Activated CD4-positive, alpha-beta T cell treated with anti-CD3 and anti-CD28 coated beads, Interleukin-2, amount 10 ng/mL, durations not matched to agents 7 days and 5 days (primary cell): ENCODE measurements at regions not wholly inside any gene's neighbourhood (a gene's known extent, or its start where the extent isn't known, plus 50 kb on each side); places are given as distances from the start of the nearest gene placed in this dataset.

ENCODE experiments used
- CTCF ChIA-PET: fragments of 350-600 bp; sonication (Branson Sonifier 250); formaldehyde crosslinking; loops from one replicate; lab custom pipeline; 2021; ENCODE audit warnings: antibody characterized with exemption; lab: Charles Lee
- POLR2A ChIA-PET: fragments of 350-600 bp; sonication (Branson Sonifier 250); formaldehyde crosslinking; loops from one replicate; lab custom pipeline; 2021; ENCODE audit warnings: antibody characterized with exemption; lab: Charles Lee
- DNase-seq: peaks from one replicate; pipeline ENCODE4 v3.0.0-alpha.2; 2020
- H3K27ac Mint-ChIP-seq: one replicate; pipeline ENCODE4 v1.8.0; 2021; ENCODE audit warnings: mild to moderate bottlenecking, moderate library complexity, mixed read lengths
- H3K27me3 Mint-ChIP-seq: one replicate; pipeline ENCODE4 v1.8.0; 2021; ENCODE audit warnings: mixed read lengths
- H3K36me3 Mint-ChIP-seq: one replicate; pipeline ENCODE4 v1.8.0; 2021; ENCODE audit warnings: low read depth, mixed read lengths
- H3K4me1 Mint-ChIP-seq: one replicate; pipeline ENCODE4 v1.8.0; 2021; ENCODE audit warnings: mixed read lengths
- H3K4me3 Mint-ChIP-seq: one replicate; pipeline ENCODE4 v1.8.0; 2021; ENCODE audit warnings: mild to moderate bottlenecking, moderate library complexity, mixed read lengths
- H3K9me3 Mint-ChIP-seq: one replicate; pipeline ENCODE4 v1.8.0; 2021; ENCODE audit warnings: mixed read lengths

GRCh38 chr18:68564351-68564750 lies 150.6 kb downstream of the TMX3 start:
- no peaks in the 10 kb centered on the region for H3K36me3 Mint-ChIP-seq

DNA sequence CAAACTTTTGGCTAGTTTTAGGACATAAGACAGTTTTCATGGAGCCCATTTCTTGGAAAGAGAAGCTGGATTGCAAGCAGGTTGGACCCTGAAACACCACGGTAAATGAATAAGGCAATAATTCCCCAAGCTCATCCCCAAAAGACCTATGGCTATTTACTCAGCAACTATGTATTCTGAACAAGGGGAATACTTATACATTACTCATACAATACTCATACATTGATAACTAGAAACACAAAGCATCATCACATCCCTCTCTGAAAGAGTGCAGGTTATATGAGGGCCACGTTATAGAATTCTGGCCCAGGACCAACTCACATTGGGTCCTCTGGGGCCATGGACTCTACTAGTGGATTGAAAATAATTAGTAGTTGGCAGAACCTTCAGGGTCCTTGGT lies 154.8 kb downstream of the TMX3 start:
- Mint-ChIP-seq H3K9me3 (no peaks in the 10 kb centered on the region), H3K27me3 (no peaks in the 10 kb centered on the region), H3K4me3 (no peak overlapping the region), H3K27ac (no peak overlapping the region), H3K4me1 (no peaks in the 10 kb centered on the region), H3K36me3 (no peaks in the 10 kb centered on the region)
- ChIA-PET POLR2A (no interaction called here), CTCF (no interaction called here)
- DNase-seq = no peak

More at GRCh38 chr18:68564351-68564750, 150.6 kb downstream of the TMX3 start:
- CTCF ChIA-PET = no interaction called here
- no peaks in the 10 kb centered on the region for H3K27me3 Mint-ChIP-seq
- no peaks in the 10 kb centered on the region for H3K4me1 Mint-ChIP-seq
- no peaks in the 10 kb centered on the region for H3K9me3 Mint-ChIP-seq
- no peak overlapping the region for H3K4me3 Mint-ChIP-seq
- POLR2A ChIA-PET = no interaction called here
- H3K27ac Mint-ChIP-seq = no peak overlapping the region
- DNase-seq = no peak

DNA sequence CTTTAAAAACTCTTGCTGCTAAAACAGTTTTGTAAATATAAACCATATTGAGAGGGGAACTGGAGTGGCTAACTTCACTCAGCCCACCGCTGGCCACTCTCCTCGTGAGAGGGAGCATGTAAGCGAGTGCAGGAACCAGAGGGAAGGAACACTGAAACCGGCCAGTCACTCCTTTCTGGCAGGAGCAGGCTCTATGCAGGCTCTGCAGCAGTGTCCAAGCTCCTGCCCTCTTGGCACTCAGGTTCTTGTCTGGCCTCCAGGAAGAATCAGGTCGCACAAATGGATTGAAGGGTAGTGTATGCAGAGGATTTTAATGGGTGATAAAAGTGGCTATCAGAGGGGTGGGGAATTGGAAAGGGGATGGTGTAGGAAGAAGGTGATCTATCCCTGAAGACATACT lies 157.7 kb downstream of the TMX3 start:
- ChIA-PET POLR2A (no interaction called here), CTCF (no interaction called here)
- H3K4me1 Mint-ChIP-seq = no peaks in the 10 kb centered on the region
- no peaks in the 10 kb centered on the region for H3K27me3 Mint-ChIP-seq
- no peaks in the 10 kb centered on the region for H3K9me3 Mint-ChIP-seq
- no peak overlapping the region for H3K27ac Mint-ChIP-seq
- no peak overlapping the region for H3K4me3 Mint-ChIP-seq
- H3K36me3 Mint-ChIP-seq = no peaks in the 10 kb centered on the region
- no peak for DNase-seq

- H3K36me3 Mint-ChIP-seq = no peaks in the 10 kb centered on the region
- no peaks in the 10 kb centered on the region for H3K9me3 Mint-ChIP-seq
- POLR2A ChIA-PET = no interaction called here
- CTCF ChIA-PET = no interaction called here
- H3K27me3 Mint-ChIP-seq = no peaks in the 10 kb centered on the region
- no peaks in the 10 kb centered on the region for H3K4me1 Mint-ChIP-seq
- H3K27ac Mint-ChIP-seq = no peak overlapping the region
- no peak for DNase-seq
- no peak overlapping the region for H3K4me3 Mint-ChIP-seq
Observed at GRCh38 chr18:68555879-68556301, 159.0 kb downstream of the TMX3 start.

GRCh38 chr18:68548904-68549870 lies 165.7 kb downstream of the TMX3 start:
- CTCF ChIA-PET = no interaction called here
- POLR2A ChIA-PET = no interaction called here
- no peak overlapping the region for H3K27ac Mint-ChIP-seq
- no peak overlapping the region for H3K4me3 Mint-ChIP-seq
- H3K9me3 Mint-ChIP-seq = no peaks in the 10 kb centered on the region
- no peaks in the 10 kb centered on the region for H3K27me3 Mint-ChIP-seq
- no peak for DNase-seq
- H3K36me3 Mint-ChIP-seq = no peaks in the 10 kb centered on the region
- H3K4me1 Mint-ChIP-seq = no peaks in the 10 kb centered on the region

- Mint-ChIP-seq H3K4me1 (no peaks in the 10 kb centered on the region), H3K9me3 (no peaks in the 10 kb centered on the region), H3K4me3 (no peak overlapping the region), H3K27me3 (no peaks in the 10 kb centered on the region), H3K27ac (no peak overlapping the region), H3K36me3 (no peaks in the 10 kb centered on the region)
- POLR2A ChIA-PET = no interaction called here
- CTCF ChIA-PET = no interaction called here
- no peak for DNase-seq
Observed at GRCh38 chr18:68543344-68543743, 171.6 kb downstream of the TMX3 start.

GRCh38 chr18:68542846-68543245 lies 172.1 kb downstream of the TMX3 start:
- DNase-seq = no peak
- H3K27me3 Mint-ChIP-seq = no peaks in the 10 kb centered on the region
- H3K9me3 Mint-ChIP-seq = no peaks in the 10 kb centered on the region
- no peaks in the 10 kb centered on the region for H3K36me3 Mint-ChIP-seq
- no peak overlapping the region for H3K27ac Mint-ChIP-seq
- no peaks in the 10 kb centered on the region for H3K4me1 Mint-ChIP-seq
- no peak overlapping the region for H3K4me3 Mint-ChIP-seq
- ChIA-PET CTCF (no interaction called here), POLR2A (no interaction called here)

- H3K36me3 Mint-ChIP-seq = no peaks in the 10 kb centered on the region
- H3K4me3 Mint-ChIP-seq = no peak overlapping the region
- H3K27ac Mint-ChIP-seq = no peak overlapping the region
- no peaks in the 10 kb centered on the region for H3K4me1 Mint-ChIP-seq
- H3K9me3 Mint-ChIP-seq = no peaks in the 10 kb centered on the region
- DNase-seq = no peak
- POLR2A ChIA-PET = no interaction called here
- CTCF ChIA-PET = no interaction called here
- H3K27me3 Mint-ChIP-seq = no peaks in the 10 kb centered on the region
Observed at GRCh38 chr18:68533641-68534040, 181.3 kb downstream of the TMX3 start.

GRCh38 chr18:68532328-68532885 lies 182.5 kb downstream of the TMX3 start:
- no peak overlapping the region for H3K4me3 Mint-ChIP-seq
- H3K27me3 Mint-ChIP-seq = no peaks in the 10 kb centered on the region
- ChIA-PET POLR2A (no interaction called here), CTCF (no interaction called here)
- no peaks in the 10 kb centered on the region for H3K36me3 Mint-ChIP-seq
- no peak overlapping the region for H3K27ac Mint-ChIP-seq
- no peaks in the 10 kb centered on the region for H3K9me3 Mint-ChIP-seq
- no peak for DNase-seq
- H3K4me1 Mint-ChIP-seq = no peaks in the 10 kb centered on the region

DNA sequence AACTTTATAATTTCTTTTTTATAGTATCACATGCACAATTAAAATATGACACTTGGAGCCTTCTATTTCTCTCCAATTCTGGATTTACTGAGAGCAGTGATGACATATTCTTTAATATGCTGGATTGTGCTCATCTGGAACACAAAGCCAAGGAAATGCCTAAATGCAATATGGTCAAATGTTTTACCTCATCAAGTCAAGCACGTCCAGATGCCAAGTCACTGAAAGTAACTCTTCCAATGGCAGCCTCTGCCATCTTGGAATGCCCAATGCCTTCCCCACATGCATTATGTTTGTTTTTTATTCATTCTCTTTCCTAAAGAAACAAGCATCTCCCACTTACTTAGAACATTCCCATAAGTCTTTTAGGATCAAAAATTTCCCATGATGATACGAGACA lies 189.8 kb downstream of the TMX3 start:
- H3K36me3 Mint-ChIP-seq = no peaks in the 10 kb centered on the region
- no peaks in the 10 kb centered on the region for H3K9me3 Mint-ChIP-seq
- no peaks in the 10 kb centered on the region for H3K27me3 Mint-ChIP-seq
- POLR2A ChIA-PET = no interaction called here
- H3K4me3 Mint-ChIP-seq = no peak overlapping the region
- no peak for DNase-seq
- CTCF ChIA-PET = no interaction called here
- H3K4me1 Mint-ChIP-seq = no peaks in the 10 kb centered on the region
- H3K27ac Mint-ChIP-seq = no peak overlapping the region

GRCh38 chr18:68520406-68521075 lies 194.4 kb downstream of the TMX3 start:
- ChIA-PET POLR2A (no interaction called here), CTCF (interaction anchor here (1.1 kb wide), 1 partner anchor 14 kb away, joined by 3 read pairs; no protein-coding TSS in a partner anchor)
- H3K27ac Mint-ChIP-seq = no peak overlapping the region
- H3K4me3 Mint-ChIP-seq = no peak overlapping the region
- no peaks in the 10 kb centered on the region for H3K9me3 Mint-ChIP-seq
- DNase-seq = no peak
- no peaks in the 10 kb centered on the region for H3K27me3 Mint-ChIP-seq
- no peaks in the 10 kb centered on the region for H3K4me1 Mint-ChIP-seq
- H3K36me3 Mint-ChIP-seq = no peaks in the 10 kb centered on the region

DNA sequence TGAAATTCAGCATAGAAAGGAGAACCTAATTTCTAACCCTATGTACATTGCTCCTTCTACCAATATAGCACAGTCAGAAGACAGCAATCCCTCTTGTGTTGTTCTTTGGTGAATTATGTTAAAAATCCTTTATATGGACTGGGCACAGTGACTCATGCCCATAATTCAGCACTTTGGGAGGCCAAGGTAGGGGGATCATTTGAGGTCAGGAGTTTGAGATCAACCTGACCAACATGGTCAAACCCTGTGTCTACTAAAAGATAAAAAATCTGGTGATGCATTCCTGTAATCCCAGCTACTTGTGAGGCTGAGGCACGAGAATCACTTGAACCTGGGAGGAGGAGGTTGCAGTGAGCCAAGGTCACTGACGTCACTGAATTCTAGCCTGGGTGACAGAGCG lies 195.6 kb downstream of the TMX3 start:
- H3K9me3 Mint-ChIP-seq = no peaks in the 10 kb centered on the region
- H3K27me3 Mint-ChIP-seq = no peaks in the 10 kb centered on the region
- ChIA-PET POLR2A (no interaction called here), CTCF (no interaction called here)
- no peak overlapping the region for H3K27ac Mint-ChIP-seq
- H3K36me3 Mint-ChIP-seq = no peaks in the 10 kb centered on the region
- no peak for DNase-seq
- H3K4me1 Mint-ChIP-seq = no peaks in the 10 kb centered on the region
- H3K4me3 Mint-ChIP-seq = no peak overlapping the region

DNA sequence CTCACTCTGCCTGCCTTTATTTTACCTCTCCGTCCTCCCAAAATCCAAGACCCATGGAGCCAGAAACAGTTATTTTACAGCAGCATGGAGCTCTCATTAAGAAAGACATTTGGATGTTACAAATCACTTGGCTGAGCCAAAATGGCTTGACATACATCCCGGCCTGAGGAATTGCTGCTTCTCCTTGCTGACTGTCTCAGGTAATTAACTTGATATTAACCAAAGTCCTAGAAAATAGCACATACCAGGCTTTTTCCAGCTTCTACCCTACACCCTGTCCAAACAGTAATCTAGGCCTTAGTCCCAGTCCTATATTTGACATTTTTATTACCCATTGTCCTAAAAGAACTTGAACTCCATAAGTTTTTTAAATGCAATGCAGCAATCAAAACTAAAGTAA lies 205.0 kb downstream of the TMX3 start:
- ChIA-PET POLR2A (no interaction called here), CTCF (interaction anchor here (0.6 kb wide), 1 partner anchor 156 kb away, joined by 3 read pairs; no protein-coding TSS in a partner anchor)
- no peak overlapping the region for H3K4me3 Mint-ChIP-seq
- H3K9me3 Mint-ChIP-seq = no peaks in the 10 kb centered on the region
- no peak for DNase-seq
- H3K27ac Mint-ChIP-seq = no peak overlapping the region
- no peaks in the 10 kb centered on the region for H3K4me1 Mint-ChIP-seq
- no peaks in the 10 kb centered on the region for H3K36me3 Mint-ChIP-seq
- no peaks in the 10 kb centered on the region for H3K27me3 Mint-ChIP-seq
